GM18861 (cell line): ENCODE measurements at regions not wholly inside any gene's neighbourhood (a gene's known extent, or its start where the extent isn't known, plus 50 kb on each side); places are given as distances from the start of the nearest gene placed in this dataset.
"Not testable (repeated sequence)": the region's sequence is repeated elsewhere in the genome, so short reads cannot be mapped to it uniquely, and the experiment has no call there.

Source experiments
- ATAC-seq: cut with Tn5 transposase; IDR thresholded peaks from one replicate; pipeline ENCODE4 v1.9.1; 2021; ENCODE audit not compliant: unreplicated experiment

- no peak for ATAC-seq
These were observed 350.7 kb upstream of the SPHKAP start for GRCh38 chr2:228532233-228532632.

DNA sequence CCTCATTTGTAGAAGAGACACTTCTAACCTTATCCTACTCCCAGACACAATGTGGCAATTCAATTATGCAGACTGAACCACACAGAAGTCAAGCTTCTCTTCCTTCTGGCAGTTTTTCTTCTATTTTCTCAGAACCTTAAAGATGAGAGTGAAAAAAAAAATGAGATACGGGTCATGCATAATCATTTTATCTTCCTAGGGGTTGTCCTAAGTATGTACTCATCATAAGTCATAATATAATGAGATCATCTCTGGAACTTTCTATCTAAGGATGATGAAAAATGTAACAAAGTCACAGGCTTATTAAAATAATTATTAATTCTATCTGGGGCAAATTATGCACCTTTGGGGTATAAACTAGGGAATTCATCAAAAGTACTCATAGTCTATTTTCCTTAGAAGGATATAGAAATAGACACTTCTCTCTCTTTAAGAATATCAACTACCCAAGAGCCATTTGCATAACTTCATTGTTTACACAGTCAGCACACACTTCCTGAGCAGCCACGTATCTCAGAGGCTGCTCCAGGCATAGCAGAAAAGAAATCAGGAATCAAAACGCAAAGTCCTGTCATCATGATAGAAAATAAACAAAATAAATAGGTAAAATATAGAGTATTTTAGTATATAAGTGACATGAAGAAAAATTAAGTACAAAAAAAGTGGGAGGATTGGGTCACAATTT is 345.9 kb upstream of the SPHKAP start:
- no peak for ATAC-seq

DNA sequence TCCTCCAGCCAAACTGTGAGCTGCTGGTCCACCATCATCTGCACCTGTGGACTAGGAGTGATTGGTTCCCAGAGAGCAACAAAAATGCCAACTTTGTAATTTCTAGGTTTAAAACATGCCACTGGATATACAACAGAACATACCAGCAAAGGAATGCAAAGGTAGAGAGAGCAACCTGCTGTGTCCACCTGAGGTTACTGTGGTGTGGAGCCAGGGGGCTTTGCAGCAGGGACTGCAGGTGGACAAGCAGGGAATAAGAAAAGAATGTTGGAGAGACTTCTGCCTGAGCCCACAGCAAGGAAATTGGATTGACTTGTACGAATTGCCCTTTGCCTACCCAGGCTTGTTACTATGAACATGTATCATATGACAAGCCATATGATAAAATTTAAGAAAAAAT is 345.2 kb upstream of the SPHKAP start:
- no peak for ATAC-seq

GRCh38 chr2:228522977-228523376 is 341.5 kb upstream of the SPHKAP start:
- no peak for ATAC-seq

- no peak for ATAC-seq
These were observed 340.8 kb upstream of the SPHKAP start for GRCh38 chr2:228522276-228522675.

GRCh38 chr2:228519561-228519960 is 338.1 kb upstream of the SPHKAP start:
- no peak for ATAC-seq

GRCh38 chr2:228516019-228516418 is 334.5 kb upstream of the SPHKAP start:
- no peak for ATAC-seq

GRCh38 chr2:228513480-228513879 is 332.0 kb upstream of the SPHKAP start:
- ATAC-seq, result not testable (repeated sequence)

GRCh38 chr2:228509021-228509420 is 327.5 kb upstream of the SPHKAP start:
- ATAC-seq, result no peak

- no peak for ATAC-seq
These were observed 326.4 kb upstream of the SPHKAP start for GRCh38 chr2:228507870-228508269.

- no peak for ATAC-seq
These were observed 325.8 kb upstream of the SPHKAP start for GRCh38 chr2:228507231-228507824.

GRCh38 chr2:228503731-228504130 is 322.2 kb upstream of the SPHKAP start:
- no peak for ATAC-seq

DNA sequence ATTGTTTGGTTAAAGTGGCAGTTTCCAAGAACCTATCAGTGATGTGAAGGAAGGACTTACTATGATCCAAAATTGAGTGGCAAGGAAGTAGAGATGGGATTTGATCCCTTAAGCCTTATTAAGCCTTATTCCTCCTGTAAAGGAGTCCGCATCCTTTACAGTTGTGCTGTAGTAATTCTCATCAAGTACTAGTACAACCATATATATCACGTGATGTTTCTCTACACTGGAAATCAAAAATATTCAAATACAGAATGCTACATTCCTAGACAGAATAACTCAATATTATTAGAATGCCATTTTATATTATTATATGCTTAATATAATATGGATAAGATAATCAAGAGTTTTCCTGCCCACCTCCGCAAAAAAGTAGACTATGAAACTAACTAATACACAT is 312.4 kb upstream of the SPHKAP start:
- ATAC-seq, result no peak

- ATAC-seq, result no peak
These were observed 297.5 kb upstream of the SPHKAP start for GRCh38 chr2:228479014-228479413.

DNA sequence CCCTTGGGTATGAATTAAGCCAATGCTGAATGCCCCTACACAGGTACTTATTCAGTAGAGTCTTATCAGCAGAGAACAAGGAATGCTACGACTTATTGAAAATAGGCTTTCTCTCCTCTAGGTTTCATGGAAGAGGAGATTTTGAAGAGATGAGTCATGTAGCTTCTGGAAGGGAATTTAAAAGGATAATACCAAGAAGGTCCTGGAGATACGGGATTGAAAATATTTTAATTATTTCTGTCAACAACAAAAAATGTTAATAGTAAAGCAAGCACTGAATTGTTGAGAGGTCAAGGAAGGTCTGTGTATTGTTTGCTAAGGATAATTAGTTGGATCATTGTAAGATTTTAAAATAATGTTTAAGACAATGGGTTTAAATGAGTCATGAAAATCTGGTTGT is 293.0 kb upstream of the SPHKAP start:
- no peak for ATAC-seq

- ATAC-seq, result no peak
These were observed 288.2 kb upstream of the SPHKAP start for GRCh38 chr2:228469721-228470120.

GRCh38 chr2:228466851-228467250 is 285.4 kb upstream of the SPHKAP start:
- no peak for ATAC-seq

- ATAC-seq, result no peak
These were observed 283.9 kb upstream of the SPHKAP start for GRCh38 chr2:228465408-228465807.

- ATAC-seq, result no peak
These were observed 276.9 kb upstream of the SPHKAP start for GRCh38 chr2:228458364-228458763.

GRCh38 chr2:228447266-228447915 is 265.9 kb upstream of the SPHKAP start:
- no peak for ATAC-seq

DNA sequence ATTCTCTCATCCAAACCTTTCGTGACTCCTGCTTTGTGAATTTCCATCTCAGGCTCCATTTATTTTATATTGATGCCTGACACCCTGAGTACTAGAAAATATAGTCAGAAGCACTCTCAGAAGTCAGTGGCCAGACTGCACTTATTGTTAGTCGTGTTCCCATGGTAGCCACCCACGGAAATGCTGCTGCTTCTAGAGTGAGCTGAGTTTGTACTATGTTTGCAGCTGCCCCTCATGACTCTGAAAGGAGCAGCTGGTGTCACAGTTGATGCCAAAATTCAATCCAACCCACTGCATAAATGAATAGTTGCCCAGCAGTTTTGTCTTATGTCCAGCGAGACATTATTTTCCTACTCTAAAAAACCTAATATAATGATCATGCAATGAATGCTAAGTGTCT is 265.2 kb upstream of the SPHKAP start:
- ATAC-seq, result no peak

DNA sequence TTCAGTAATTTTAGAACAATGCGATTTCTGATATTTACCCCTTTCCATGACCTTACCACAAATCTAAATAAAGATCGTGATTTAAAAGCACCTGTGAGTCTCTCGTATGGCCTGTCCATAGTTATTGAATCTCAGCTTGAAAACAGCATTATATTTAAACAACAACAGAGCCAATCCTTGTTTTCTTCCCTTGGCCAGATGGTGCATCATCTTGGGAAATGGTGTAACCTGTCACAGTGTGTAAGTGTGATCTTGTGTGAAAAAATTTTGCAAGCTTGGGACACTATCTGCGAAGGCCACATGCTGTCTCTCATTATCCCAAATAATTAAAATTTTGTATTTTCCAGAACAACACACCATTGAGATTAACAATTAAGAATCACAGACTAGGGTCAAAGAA is 262.7 kb upstream of the SPHKAP start:
- no peak for ATAC-seq
